Central memory CD8-positive, alpha-beta T cell (primary cell): ENCODE measurements at regions not wholly inside any gene's neighbourhood (a gene's known extent, or its start where the extent isn't known, plus 50 kb on each side); places are given as distances from the start of the nearest gene placed in this dataset.

Experiments
- ATAC-seq: fragments of 150-1000 bp; cut with Tn5 transposase; replicated peaks from 2 replicates; pipeline ENCODE4 v1.10.0; 2022; ENCODE audit warnings: mild to moderate bottlenecking, moderate FRiP score, moderate number of reproducible peaks; ENCODE audit not compliant: poor library complexity, severe bottlenecking; ENCODE audit errors: extremely low read depth
- DNase-seq, 2 donors: peaks; one replicate each; pipeline ENCODE4 v3.0.0; 2021; ENCODE audit warnings: low spot score in 2 of 2
- H3K27ac Mint-ChIP-seq: one replicate; pipeline ENCODE4 v1.8.0; 2022; ENCODE audit warnings: low read depth, mild to moderate bottlenecking, moderate library complexity, mixed read lengths
- H3K27me3 Mint-ChIP-seq: one replicate; pipeline ENCODE4 v1.8.0; 2022; ENCODE audit warnings: mixed read lengths
- H3K36me3 Mint-ChIP-seq: one replicate; pipeline ENCODE4 v1.8.0; 2022; ENCODE audit warnings: mild to moderate bottlenecking, moderate library complexity, mixed read lengths; ENCODE audit not compliant: insufficient read depth
- H3K4me1 Mint-ChIP-seq: one replicate; pipeline ENCODE4 v1.8.0; 2022; ENCODE audit warnings: mixed read lengths
- H3K4me3 Mint-ChIP-seq: one replicate; pipeline ENCODE4 v1.8.0; 2022; ENCODE audit warnings: mild to moderate bottlenecking, moderate library complexity, mixed read lengths
- H3K9me3 Mint-ChIP-seq: one replicate; pipeline ENCODE4 v1.8.0; 2022; ENCODE audit warnings: mixed read lengths

DNA sequence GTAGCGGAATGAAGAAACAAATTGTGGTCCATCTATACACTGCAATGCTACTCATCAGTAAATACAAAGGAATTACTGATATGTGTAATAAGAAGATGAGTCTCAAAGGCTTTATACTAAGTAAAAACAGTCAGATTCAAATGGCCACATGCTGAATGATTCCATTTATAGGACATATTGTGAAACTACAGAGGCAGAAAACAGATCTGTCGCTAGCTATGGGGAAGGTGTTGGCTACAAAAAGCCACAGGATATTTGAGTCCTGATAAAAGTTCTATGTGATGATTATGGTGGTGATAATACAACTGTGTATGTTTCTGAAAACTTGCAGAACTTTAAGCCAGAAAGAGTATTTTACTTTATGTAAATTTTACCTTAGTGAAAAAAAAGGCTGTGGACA, 313.2 kb downstream of the HDGFL1 start:
- no peaks in the 10 kb centered on the region for H3K4me1 Mint-ChIP-seq

DNA sequence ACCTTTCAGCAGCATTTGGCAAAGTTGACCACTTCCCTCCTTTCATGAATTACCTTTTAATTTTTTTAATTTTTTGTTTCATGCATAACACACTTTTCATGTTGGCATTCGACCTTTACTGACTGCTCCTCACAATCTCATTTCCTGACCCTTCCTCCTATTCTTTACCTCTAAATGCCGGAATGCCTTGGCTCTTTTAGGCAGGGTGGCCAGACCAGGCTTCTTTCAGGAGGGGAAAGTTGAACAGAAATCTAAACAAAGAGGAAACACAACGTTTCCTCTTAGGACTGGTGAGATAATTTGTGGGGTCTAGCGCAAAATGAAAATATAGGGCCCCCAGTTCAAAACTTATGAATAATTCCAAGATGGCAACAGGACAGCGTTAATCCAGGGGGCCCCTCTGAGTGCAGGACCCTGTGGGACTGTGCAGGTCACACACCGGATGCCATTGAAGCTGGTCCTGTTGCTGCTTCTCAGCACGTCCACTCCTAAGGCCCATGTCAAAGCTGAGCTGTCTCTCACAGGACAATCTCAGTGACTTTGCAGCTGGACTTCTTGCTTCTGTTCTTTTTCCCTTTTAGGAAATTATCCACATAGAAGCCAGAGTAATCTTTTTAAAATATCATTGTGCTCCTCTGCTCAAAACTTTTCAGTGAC, 313.8 kb downstream of the HDGFL1 start:
- H3K4me3 Mint-ChIP-seq = no peak overlapping the region
- H3K36me3 Mint-ChIP-seq = no peaks in the 10 kb centered on the region
- no peak for DNase-seq
- H3K4me1 Mint-ChIP-seq = no peaks in the 10 kb centered on the region
- no peaks in the 10 kb centered on the region for H3K27me3 Mint-ChIP-seq
- no peak overlapping the region for H3K27ac Mint-ChIP-seq
- H3K9me3 Mint-ChIP-seq = peaks cover 9% of the 10 kb centered on the region
- ATAC-seq = no peak

More for the DNA sequence above, 313.2 kb downstream of the HDGFL1 start:
- peaks cover 13% of the 10 kb centered on the region for H3K9me3 Mint-ChIP-seq
- H3K27me3 Mint-ChIP-seq = no peaks in the 10 kb centered on the region
- H3K36me3 Mint-ChIP-seq = no peaks in the 10 kb centered on the region
- H3K27ac Mint-ChIP-seq = no peak overlapping the region
- DNase-seq = no peak
- ATAC-seq = no peak
- H3K4me3 Mint-ChIP-seq = no peak overlapping the region

DNA sequence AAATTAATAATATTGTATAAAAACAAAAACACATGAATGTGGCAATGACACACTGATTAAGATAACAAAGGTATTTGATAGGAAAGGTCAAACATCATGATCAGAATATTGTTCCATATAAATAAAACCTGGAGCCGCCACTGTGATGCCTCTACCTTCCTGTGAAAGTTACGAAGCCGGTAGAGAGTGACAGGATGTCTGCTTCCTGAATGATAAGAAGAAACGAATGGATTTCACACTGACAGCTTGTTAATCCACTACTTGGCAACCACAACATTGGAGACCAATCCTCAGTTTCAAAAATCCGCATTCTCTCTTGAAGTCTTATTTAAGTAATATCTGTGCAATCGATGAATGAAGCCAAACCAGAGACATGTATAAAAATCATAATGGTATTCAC, 315.1 kb downstream of the HDGFL1 start:
- H3K27ac Mint-ChIP-seq = no peak overlapping the region
- H3K27me3 Mint-ChIP-seq = no peaks in the 10 kb centered on the region
- H3K4me1 Mint-ChIP-seq = no peaks in the 10 kb centered on the region
- no peaks in the 10 kb centered on the region for H3K36me3 Mint-ChIP-seq
- no peak overlapping the region for H3K4me3 Mint-ChIP-seq
- peaks cover 9% of the 10 kb centered on the region for H3K9me3 Mint-ChIP-seq
- ATAC-seq (no peak), DNase-seq (no peak)

DNA sequence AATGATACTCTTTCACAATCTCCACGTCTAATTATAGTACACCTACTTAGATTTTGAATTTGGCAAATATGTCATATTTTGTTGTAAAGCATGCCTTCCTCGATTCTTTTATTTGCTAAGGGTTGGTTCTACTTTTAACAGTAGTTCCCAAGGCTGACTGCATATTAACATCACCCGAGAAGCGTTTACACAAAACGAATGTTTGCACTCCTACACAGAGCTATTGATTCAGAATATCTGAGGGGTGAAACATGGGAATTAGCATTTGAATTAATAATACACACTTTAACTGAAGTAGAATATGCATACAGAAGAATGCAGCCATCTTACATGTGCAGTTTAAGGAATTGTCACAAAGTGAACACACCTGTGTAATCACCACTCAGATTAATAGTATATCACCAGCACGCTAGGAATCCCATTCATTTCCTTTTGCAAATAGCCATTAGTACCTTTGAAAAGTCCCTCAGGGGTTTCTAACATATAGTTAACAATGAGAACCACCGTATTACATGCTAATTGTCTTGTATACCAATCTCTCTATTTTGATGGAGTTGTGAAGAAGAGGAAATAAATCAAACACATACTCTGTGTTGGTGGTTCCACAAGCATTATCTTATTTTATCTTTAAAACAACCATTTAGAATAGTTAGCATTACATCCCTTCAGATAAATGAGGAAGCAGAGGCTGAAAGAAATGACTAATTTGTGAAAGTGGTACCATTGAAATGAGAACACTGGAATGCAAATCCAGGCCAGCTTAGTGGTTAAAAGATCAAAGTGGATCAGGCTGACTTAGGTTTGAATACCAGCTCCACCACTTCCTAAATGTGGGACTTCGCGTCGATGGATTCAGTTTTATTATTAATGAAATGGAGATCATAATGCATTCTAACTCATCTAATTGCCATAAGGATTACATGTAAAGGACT, 317.6 kb downstream of the HDGFL1 start:
- H3K4me1 Mint-ChIP-seq = no peaks in the 10 kb centered on the region
- no peaks in the 10 kb centered on the region for H3K36me3 Mint-ChIP-seq
- DNase-seq (no peak), ATAC-seq (no peak)
- no peaks in the 10 kb centered on the region for H3K27me3 Mint-ChIP-seq
- peaks cover 9% of the 10 kb centered on the region for H3K9me3 Mint-ChIP-seq
- no peak overlapping the region for H3K4me3 Mint-ChIP-seq
- H3K27ac Mint-ChIP-seq = no peak overlapping the region

DNA sequence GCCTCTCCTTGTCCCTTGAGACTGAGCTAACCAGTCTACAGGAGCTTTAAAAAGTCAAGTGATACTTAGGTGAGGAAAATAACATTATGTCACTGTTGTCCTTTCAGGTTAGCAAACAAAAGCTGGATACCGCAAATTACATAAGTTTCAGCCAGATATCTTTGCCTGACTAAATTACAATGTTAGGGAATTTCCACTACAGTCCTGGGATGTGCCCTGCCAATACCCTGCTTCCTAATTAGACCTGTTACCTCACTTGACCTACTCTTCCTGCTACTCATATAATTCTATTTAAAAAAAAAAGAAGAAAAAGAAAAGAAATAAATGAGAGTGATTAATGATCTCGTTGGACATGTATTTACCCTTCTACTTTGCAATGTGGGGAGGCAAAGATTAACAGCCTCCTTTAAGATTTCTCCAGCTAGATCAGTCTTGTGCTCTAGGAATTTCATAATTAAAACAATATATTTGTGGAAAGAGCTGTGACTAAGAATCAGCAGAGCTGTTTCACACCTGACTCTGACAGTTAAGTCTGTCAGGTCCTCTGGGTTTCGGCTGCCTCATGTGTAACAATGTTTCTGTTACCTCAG, 318.9 kb downstream of the HDGFL1 start:
- Mint-ChIP-seq H3K4me3 (no peak overlapping the region), H3K27me3 (no peaks in the 10 kb centered on the region)
- no peak for DNase-seq

DNA sequence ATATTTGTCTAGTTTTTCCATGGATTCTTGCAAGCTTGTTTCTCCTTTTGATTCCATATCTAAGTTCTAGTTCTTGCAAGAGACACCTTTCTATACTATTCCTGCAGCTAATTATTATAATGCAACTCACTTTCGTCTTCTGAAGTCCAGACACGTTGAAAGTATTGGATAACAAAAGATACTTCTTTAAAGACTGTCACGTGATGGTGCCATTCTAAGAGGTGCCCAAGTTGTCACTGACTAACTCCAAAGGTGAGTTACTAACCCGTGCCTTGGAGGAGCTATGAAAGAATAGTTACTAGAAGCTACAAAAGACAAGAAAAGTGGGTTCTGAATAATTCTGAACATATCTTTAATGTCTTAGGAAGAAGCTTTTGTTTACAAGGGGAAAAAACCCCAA, 322.6 kb downstream of the HDGFL1 start:
- DNase-seq (no peak), ATAC-seq (no peak)
- H3K4me3 Mint-ChIP-seq = no peak overlapping the region
- H3K27me3 Mint-ChIP-seq = no peaks in the 10 kb centered on the region
- no peaks in the 10 kb centered on the region for H3K4me1 Mint-ChIP-seq
- no peak overlapping the region for H3K27ac Mint-ChIP-seq
- H3K36me3 Mint-ChIP-seq = no peaks in the 10 kb centered on the region
- peaks cover 5% of the 10 kb centered on the region for H3K9me3 Mint-ChIP-seq

More for the DNA sequence above, 318.9 kb downstream of the HDGFL1 start:
- Mint-ChIP-seq H3K9me3 (peaks cover 13% of the 10 kb centered on the region), H3K27ac (no peak overlapping the region), H3K36me3 (no peaks in the 10 kb centered on the region), H3K4me1 (no peaks in the 10 kb centered on the region)
- ATAC-seq = no peak

DNA sequence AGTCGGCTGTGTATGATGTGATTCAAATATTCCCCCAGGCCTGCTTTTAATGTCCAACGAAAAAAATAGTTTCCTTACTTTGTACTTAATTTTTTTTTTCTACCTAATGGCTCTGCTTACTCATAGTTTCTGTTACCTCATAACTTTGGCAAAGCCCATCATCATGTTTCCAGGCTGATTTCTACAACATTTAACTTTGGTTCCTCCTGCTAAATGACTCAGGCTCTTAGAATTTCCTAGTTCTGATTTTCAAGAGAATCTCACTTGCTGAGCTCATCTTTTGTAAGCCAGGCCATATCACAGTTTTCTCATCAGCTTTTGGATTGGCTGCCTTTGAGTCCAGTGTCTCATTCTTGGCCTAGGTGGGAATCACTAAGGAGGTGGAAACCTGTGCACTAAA, 323.1 kb downstream of the HDGFL1 start:
- H3K9me3 Mint-ChIP-seq = peaks cover 5% of the 10 kb centered on the region
- ATAC-seq (no peak), DNase-seq (no peak)
- H3K27ac Mint-ChIP-seq = no peak overlapping the region
- no peaks in the 10 kb centered on the region for H3K36me3 Mint-ChIP-seq
- H3K27me3 Mint-ChIP-seq = no peaks in the 10 kb centered on the region
- H3K4me1 Mint-ChIP-seq = no peaks in the 10 kb centered on the region
- no peak overlapping the region for H3K4me3 Mint-ChIP-seq

DNA sequence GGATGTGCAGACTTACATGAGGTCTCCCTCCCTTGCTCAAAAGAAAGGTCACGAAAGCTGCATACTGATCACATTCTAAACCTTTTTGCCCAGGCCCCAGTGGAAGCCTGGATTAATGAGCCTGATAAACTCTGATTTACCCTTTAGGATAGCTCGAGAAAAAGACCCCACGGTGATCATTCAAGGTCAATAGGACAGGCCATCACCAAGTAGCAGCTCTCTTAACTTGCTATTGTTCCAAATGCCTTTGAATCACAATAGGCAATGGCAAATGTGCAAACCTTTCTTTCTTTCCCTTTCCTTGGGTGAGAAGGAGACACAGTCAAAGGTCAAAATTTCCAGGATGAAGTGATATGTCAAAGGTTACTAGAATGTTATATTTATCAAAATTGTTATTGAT, 327.3 kb downstream of the HDGFL1 start:
- no peaks in the 10 kb centered on the region for H3K27me3 Mint-ChIP-seq
- no peak for DNase-seq
- H3K9me3 Mint-ChIP-seq = peaks cover 5% of the 10 kb centered on the region
- ATAC-seq = no peak
- H3K4me3 Mint-ChIP-seq = no peak overlapping the region
- H3K4me1 Mint-ChIP-seq = no peaks in the 10 kb centered on the region
- H3K27ac Mint-ChIP-seq = no peak overlapping the region
- H3K36me3 Mint-ChIP-seq = peaks cover 1% of the 10 kb centered on the region

DNA sequence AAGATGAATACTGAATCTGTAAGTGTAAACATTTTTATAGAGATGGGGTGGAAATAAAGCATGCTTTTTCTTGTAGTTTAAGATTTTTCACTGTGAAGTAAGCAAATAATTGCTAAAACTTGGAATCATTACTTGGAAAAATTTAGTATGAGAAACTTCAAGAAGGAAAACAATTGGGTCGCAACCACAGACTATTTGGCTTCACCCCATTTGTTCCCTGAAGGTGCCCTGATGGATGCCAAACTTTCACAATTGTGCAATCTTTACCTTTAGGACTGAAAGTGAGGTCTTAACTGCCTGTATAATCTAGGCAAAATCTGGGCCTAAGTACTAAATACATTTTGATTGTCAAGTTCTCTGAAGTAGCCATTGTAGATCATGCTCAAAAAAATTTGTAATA, 330.1 kb downstream of the HDGFL1 start:
- Mint-ChIP-seq H3K4me3 (no peak overlapping the region), H3K27me3 (no peaks in the 10 kb centered on the region), H3K36me3 (peaks cover 1% of the 10 kb centered on the region), H3K9me3 (no peaks in the 10 kb centered on the region), H3K4me1 (no peaks in the 10 kb centered on the region), H3K27ac (no peak overlapping the region)
- DNase-seq (no peak), ATAC-seq (no peak)

DNA sequence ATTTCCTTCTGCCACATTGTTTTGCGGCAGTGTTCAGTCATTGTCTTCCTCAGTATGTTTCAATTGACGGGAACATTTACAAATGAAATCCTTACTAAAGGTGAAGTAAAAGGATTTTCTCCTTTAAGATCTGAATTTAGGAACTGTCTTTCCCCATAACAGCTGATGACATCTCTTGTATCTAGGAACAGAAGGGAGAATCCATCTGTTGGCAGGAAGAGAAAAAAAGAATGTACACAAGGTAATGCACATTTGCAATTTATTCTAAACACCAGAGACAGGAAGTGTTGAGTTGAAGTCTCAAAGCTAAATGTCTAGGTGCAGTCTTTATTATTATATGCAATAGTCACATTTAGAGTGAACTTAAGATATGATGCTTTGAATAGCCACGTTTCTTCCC, 334.5 kb downstream of the HDGFL1 start:
- Mint-ChIP-seq H3K4me1 (no peaks in the 10 kb centered on the region), H3K27me3 (no peaks in the 10 kb centered on the region), H3K36me3 (peaks cover 1% of the 10 kb centered on the region), H3K9me3 (peaks cover 16% of the 10 kb centered on the region), H3K27ac (no peak overlapping the region), H3K4me3 (no peak overlapping the region)
- DNase-seq (no peak), ATAC-seq (no peak)

DNA sequence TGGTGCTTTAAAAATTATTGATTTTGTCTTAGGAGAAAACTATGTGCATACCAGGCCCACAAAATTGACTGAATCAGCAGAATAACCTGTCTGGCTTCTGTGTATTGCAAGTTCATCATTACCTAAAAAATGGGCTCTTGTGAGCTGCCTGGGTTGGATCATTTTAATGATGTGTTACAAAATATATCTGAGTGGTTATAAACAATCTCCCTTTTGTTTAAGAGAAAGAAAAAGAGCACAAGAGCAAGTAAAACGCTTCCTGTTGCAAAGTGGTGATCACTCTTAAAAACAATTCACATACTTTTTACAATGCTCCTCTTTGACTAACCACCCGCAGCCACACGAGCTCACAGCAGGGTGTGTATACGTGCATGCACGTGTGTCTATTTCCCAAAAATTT, 335.1 kb downstream of the HDGFL1 start:
- Mint-ChIP-seq H3K27me3 (no peaks in the 10 kb centered on the region), H3K27ac (no peak overlapping the region), H3K4me3 (no peak overlapping the region), H3K36me3 (peaks cover 1% of the 10 kb centered on the region), H3K4me1 (no peaks in the 10 kb centered on the region), H3K9me3 (peaks cover 22% of the 10 kb centered on the region)
- ATAC-seq (no peak), DNase-seq (no peak)

DNA sequence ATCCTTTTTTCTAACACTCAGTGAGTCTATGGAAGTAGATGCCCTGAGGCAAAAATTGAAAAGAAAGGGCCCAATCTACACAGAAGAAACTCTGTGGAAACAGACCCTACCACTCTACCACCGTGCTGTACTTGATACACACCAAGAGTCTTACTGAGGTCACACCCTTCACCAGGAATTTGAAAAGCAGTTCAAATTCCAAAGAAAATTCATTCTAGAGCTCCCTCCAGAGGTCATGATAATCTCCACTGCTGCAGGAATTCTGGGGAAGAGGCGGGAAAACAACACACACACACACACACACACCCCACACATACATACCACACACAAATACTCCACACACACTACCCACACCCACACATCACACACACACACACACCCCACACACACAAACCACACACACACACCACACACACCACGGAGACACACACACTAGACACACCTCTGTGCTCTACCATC, 336.8 kb downstream of the HDGFL1 start:
- Mint-ChIP-seq H3K4me3 (no peak overlapping the region), H3K4me1 (no peaks in the 10 kb centered on the region), H3K36me3 (no peaks in the 10 kb centered on the region), H3K9me3 (peaks cover 22% of the 10 kb centered on the region), H3K27me3 (no peaks in the 10 kb centered on the region), H3K27ac (no peak overlapping the region)
- no peak for DNase-seq
- ATAC-seq = no peak

DNA sequence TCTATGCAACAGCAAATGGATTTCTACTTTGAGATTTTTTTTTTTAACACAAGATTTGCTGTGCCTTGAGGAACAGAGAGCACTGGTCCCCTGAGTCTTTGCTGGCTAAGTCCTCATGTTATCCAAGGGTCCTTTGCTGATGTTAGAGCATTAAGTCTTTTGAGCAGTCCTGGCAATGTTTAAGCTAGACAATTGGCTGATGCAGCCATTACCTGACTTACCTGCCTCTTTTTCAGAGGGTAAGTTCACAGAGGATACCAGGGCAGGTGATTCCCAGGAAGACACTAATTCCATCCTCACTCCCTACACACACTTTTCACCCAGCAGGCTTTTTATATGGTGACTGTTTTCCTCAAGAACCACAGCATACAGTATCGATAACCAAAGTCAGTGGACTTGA, 337.7 kb downstream of the HDGFL1 start:
- no peak overlapping the region for H3K4me3 Mint-ChIP-seq
- no peak overlapping the region for H3K27ac Mint-ChIP-seq
- H3K27me3 Mint-ChIP-seq = no peaks in the 10 kb centered on the region
- no peaks in the 10 kb centered on the region for H3K4me1 Mint-ChIP-seq
- DNase-seq = no peak
- no peak for ATAC-seq
- H3K36me3 Mint-ChIP-seq = no peaks in the 10 kb centered on the region
- H3K9me3 Mint-ChIP-seq = peaks cover 22% of the 10 kb centered on the region
